Kidney capillary endothelial cell (primary cell): ENCODE measurements at regions not wholly inside any gene's neighbourhood (a gene's known extent, or its start where the extent isn't known, plus 50 kb on each side); places are given as distances from the start of the nearest gene placed in this dataset.
A peak's percentile ranks its signal among the peaks of the same experiment; 100 is the strongest.

ENCODE experiments used
- DNase-seq: peaks from one replicate; pipeline ENCODE4 v3.0.0-alpha.2; 2018; ENCODE audit warnings: low spot score

DNA sequence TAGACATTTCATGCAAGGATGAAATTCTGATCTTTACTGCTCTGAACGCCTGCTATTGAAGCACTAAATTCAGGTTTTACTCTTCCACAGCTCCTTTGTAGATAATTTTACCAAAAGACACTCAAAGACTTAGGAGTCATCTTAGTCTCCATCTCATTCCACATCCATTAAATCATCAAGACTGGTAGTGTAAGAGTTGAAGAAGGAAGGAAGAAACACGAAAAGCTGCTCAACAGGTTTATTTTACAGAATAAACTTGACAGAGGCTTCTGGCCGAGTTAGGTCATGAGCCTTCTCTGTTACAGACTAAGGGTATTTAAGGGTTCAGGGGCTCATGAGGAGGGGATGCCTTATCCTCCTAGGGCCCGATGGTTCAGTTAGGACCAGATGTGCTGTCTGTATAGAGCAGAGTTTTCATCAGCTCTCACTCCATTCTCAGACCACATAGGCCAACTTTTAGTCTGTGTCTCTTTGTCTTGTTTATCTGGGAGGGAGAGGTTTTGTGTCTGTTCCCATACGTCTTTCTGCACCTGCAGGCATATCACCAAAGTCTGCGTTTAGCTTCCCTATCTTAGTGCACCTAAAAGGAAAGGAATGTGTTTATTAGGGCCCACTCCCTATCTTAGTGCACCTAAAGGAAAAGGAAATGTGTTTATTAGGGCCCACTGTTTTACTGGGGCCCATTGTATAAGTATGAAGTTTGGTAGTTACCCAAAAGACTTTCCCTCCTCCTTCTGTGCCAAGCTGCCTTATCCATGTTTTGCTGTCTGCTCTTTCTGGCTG lies 57.4 kb upstream of the RGS18 start:
- DNase-seq = no peak

DNA sequence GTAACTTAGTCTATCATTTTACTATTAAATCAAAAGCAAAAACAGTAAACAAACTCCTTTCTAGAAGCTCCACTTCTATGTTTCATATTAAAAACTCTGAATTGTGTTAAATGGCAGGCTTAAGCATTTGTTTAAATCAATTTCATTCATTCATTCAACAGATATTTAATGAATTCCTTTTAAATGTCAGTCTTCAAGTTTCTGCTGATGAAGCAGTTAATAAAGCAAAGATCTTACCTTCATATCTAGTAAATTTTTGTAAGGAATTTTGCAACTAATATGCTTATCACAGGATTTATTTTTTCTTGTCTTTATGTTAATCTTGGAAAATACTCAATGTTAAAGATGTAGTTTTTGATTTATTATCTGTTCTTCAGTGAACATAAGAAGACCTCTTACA lies 54.1 kb upstream of the RGS18 start:
- no peak for DNase-seq

DNA sequence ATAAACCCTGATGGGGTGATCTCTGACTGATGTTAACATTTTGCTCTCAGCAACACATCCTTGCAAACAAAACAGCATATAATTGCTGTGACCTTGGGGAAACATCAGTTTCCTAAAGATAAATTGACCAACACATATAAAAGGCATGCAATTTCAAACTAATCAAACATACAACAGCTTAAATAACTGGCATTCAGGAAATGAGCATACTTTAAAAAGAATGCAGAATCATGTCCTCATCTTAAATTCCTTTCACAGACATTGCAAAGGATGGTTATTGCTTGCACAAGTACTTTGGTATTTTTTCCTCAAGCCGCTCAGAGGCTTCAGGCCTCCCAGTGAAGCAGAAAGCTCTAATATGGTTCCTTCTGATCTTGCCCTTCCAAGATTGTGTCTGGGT lies 53.4 kb upstream of the RGS18 start:
- peak; percentile 80 for DNase-seq

DNA sequence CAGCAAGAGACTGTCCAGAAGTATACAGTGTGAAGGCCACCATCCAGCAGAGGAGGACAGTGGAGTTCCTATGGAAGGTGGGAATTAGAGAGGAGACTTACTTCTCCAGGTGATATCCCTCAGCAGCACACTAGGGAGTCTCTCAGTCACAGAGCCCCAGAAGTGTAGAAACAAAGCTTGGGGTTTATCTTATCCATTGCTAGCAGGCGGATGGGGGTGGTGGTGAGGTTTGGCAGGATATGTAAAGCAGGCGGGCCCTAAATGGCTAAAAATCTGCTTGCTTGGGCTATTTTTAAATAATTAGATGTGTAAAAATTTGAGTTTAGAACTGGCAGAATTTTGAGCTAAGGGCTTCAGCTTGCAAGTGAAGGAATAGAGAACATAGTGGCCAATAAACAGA lies 50.1 kb upstream of the RGS18 start:
- no peak for DNase-seq
